Keratinocyte (primary cell): ENCODE measurements at regions not wholly inside any gene's neighbourhood (a gene's known extent, or its start where the extent isn't known, plus 50 kb on each side); places are given as distances from the start of the nearest gene placed in this dataset.

Experiments
- DNase-seq: peaks from one replicate; pipeline ENCODE4 v3.0.0-alpha.2; 2011; ENCODE audit warnings: low read depth, missing footprints, low spot score
- FAIRE-seq: peaks from 2 replicates; lab custom pipeline; 2011; peaks lifted over from hg19 to GRCh38; lab: Jason Lieb, UNC
- H2AFZ ChIP-seq: 2 replicates; pipeline ENCODE4 v1.6.0; 2012; ENCODE audit warnings: low read length, control low read depth, inconsistent platforms; ENCODE audit not compliant: control insufficient read depth
- H3K27ac ChIP-seq: 2 replicates; pipeline ENCODE4 v1.5.1; 2011; ENCODE audit warnings: low read length; ENCODE audit not compliant: control insufficient read depth, insufficient read depth
- H3K27me3 ChIP-seq: 3 replicates; pipeline ENCODE4 v1.6.0; 2011; ENCODE audit warnings: low read length; ENCODE audit not compliant: control insufficient read depth, insufficient read depth; ENCODE audit errors: extremely low read depth
- H3K36me3 ChIP-seq, 2 experiments: 2 replicates in 1 of 2; 3 replicates in 1 of 2; pipeline ENCODE4 v1.5.1; 2011; ENCODE audit warnings: low read length in 2 of 2, mild to moderate bottlenecking in 1 of 2; ENCODE audit not compliant: control insufficient read depth in 2 of 2, insufficient read depth in 2 of 2; ENCODE audit errors: extremely low read depth in 1 of 2
- H3K4me1 ChIP-seq: 3 replicates; pipeline ENCODE4 v1.5.1; 2011; ENCODE audit warnings: low read length; ENCODE audit not compliant: control insufficient read depth, insufficient read depth; ENCODE audit errors: extremely low read depth
- H3K4me2 ChIP-seq: 3 replicates; pipeline ENCODE4 v1.6.0; 2011; ENCODE audit warnings: low read depth, low read length; ENCODE audit not compliant: control insufficient read depth, insufficient read depth; ENCODE audit errors: extremely low read depth
- H3K4me3 ChIP-seq, 3 experiments: fragments of 200-600 bp in 1 of 3; sonication (generic) in 1 of 3; 2 replicates in 2 of 3; 3 replicates in 1 of 3; pipeline ENCODE4 v1.5.1; 2011 to 2016; ENCODE audit warnings: low read length in 3 of 3, mild to moderate bottlenecking in 3 of 3, control low read depth in 2 of 3, inconsistent platforms in 1 of 3, low read depth in 1 of 3, mixed read lengths in 1 of 3, mixed run types in 1 of 3, moderate library complexity in 1 of 3; ENCODE audit not compliant: control insufficient read depth in 2 of 3, insufficient read depth in 2 of 3; ENCODE audit errors: extremely low read depth in 1 of 3
- H3K79me2 ChIP-seq: 2 replicates; pipeline ENCODE4 v1.6.0; 2012; ENCODE audit warnings: low read length; ENCODE audit not compliant: control insufficient read depth, insufficient read depth
- H3K9ac ChIP-seq: 3 replicates; pipeline ENCODE4 v1.6.0; 2011; ENCODE audit warnings: low read length; ENCODE audit not compliant: control insufficient read depth, insufficient read depth; ENCODE audit errors: extremely low read depth
- H3K9me1 ChIP-seq: 3 replicates; pipeline ENCODE4 v1.6.0; 2011; ENCODE audit warnings: low read length; ENCODE audit not compliant: control insufficient read depth, insufficient read depth; ENCODE audit errors: extremely low read depth
- H3K9me3 ChIP-seq: 2 replicates; pipeline ENCODE4 v1.5.1; 2012; ENCODE audit warnings: low read depth, low read length; ENCODE audit not compliant: control insufficient read depth
- H4K20me1 ChIP-seq: 3 replicates; pipeline ENCODE4 v1.6.0; 2011; ENCODE audit warnings: low read length; ENCODE audit not compliant: control insufficient read depth, insufficient read depth; ENCODE audit errors: extremely low read depth
- EZH2 ChIP-seq: IDR thresholded peaks from one replicate; pipeline ENCODE4 v1.6.1; 2012; ENCODE audit warnings: inconsistent platforms, mild to moderate bottlenecking, low read length, moderate library complexity
- dilution Hi-C: fragments of 300-500 bp; cut with MboI; formaldehyde crosslinking; loops from one replicate; pipeline ENCODE4 v1.7.0; 2020; ENCODE audit warnings: low sequenced_read_pairs; ENCODE audit not compliant: extremely low pct_ligation_motif_present
- TF ChIP-seq, protein P1 (sequence below), 3 experiments: IDR thresholded peaks in 1 of 3; conservative IDR thresholded peaks in 1 of 3; optimal IDR thresholded peaks in 1 of 3; 2 replicates in 2 of 3; 3 replicates in 1 of 3; pipeline versions ENCODE3 to v1.5.1; 2011; ENCODE audit warnings: low read length in 3 of 3, mild to moderate bottlenecking in 3 of 3, moderate library complexity in 2 of 3, control low read depth in 1 of 3, inconsistent platforms in 1 of 3; ENCODE audit not compliant: insufficient read depth in 2 of 3; ENCODE audit errors: extremely low read depth in 1 of 3

DNA sequence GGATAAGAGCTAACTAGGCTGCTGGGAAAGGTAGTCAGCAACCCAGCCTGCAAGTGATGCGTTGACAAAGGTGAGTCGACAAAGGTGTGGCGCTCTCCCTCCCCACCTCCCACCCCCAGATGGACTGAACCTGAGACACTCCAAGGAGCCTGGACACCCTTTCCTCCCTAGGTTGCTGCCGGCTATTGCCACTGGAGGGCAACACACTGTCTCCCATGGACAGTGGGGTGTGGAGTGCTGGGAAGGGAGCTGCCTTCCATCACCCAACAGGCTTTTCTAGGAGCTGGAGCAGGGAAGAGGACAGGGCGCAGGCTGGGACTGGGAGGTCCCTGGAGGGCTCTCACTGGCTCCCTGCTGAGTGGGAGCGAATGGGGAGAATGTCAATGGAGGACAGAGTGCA is 75.4 kb upstream of the ARAP3 start:
- H3K4me1 ChIP-seq = no peaks in the 10 kb centered on the region
- no peaks in the 10 kb centered on the region for H3K36me3 ChIP-seq
- H4K20me1 ChIP-seq = no peaks in the 10 kb centered on the region
- peaks cover 65% of the 10 kb centered on the region for H3K27me3 ChIP-seq
- H3K9me3 ChIP-seq = no peaks in the 10 kb centered on the region
- H3K9me1 ChIP-seq = no peaks in the 10 kb centered on the region
- dilution Hi-C loops = no loop called here
- no peak overlapping the region for H3K4me2 ChIP-seq
- TF ChIP-seq EZH2 = no peak
- TF ChIP-seq, protein P1, sequence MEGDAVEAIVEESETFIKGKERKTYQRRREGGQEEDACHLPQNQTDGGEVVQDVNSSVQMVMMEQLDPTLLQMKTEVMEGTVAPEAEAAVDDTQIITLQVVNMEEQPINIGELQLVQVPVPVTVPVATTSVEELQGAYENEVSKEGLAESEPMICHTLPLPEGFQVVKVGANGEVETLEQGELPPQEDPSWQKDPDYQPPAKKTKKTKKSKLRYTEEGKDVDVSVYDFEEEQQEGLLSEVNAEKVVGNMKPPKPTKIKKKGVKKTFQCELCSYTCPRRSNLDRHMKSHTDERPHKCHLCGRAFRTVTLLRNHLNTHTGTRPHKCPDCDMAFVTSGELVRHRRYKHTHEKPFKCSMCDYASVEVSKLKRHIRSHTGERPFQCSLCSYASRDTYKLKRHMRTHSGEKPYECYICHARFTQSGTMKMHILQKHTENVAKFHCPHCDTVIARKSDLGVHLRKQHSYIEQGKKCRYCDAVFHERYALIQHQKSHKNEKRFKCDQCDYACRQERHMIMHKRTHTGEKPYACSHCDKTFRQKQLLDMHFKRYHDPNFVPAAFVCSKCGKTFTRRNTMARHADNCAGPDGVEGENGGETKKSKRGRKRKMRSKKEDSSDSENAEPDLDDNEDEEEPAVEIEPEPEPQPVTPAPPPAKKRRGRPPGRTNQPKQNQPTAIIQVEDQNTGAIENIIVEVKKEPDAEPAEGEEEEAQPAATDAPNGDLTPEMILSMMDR (optimal IDR thresholded peaks at IDR 0.05 in 1 of 3, IDR thresholded peaks at IDR 0.05 in 1 of 3, conservative IDR thresholded peaks at IDR 0.05 in 1 of 3; ENCODE audit: extremely low read depth in 1 of 3, insufficient read depth in 2 of 3, low read length in 3 of 3) = peak; percentile 45 to 83 (median 67)
- no peak overlapping the region for H3K9ac ChIP-seq
- FAIRE-seq (no peak), DNase-seq (peak; percentile 7)
- no peak overlapping the region for H2AFZ ChIP-seq
- H3K79me2 ChIP-seq = no peaks in the 10 kb centered on the region
- no peak overlapping the region for H3K4me3 ChIP-seq
- no peak overlapping the region for H3K27ac ChIP-seq

DNA sequence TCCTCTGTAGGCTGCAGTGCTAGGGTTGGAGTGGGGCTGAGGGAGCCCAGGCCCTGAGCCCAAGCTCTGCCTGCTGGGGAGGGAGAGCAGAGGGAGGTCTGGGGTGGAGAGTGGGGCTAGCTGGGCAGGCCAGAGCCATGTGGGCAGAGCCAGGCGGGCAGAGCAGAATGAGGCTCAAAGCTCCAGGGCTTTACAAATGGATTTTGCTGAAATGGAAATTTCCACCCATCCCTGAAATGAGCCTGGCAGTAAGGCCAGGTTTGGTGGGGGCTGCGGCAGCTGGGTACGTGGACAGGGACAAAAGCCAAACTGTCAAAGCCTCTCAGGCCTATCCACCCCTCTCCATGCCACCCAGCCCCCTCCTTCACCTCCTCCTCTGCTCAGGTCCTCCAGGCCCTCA is 74.2 kb upstream of the ARAP3 start:
- Histone ChIP-seq H3K9me3 (no peaks in the 10 kb centered on the region), H3K27ac (no peak overlapping the region), H4K20me1 (no peaks in the 10 kb centered on the region), H3K79me2 (no peaks in the 10 kb centered on the region), H3K4me2 (no peak overlapping the region), H3K4me3 (no peak overlapping the region), H3K9ac (no peak overlapping the region), H3K4me1 (no peaks in the 10 kb centered on the region), H2AFZ (no peak overlapping the region), H3K9me1 (no peaks in the 10 kb centered on the region), H3K36me3 (no peaks in the 10 kb centered on the region), H3K27me3 (peaks cover 56% of the 10 kb centered on the region)
- no peak for TF ChIP-seq EZH2
- TF ChIP-seq, protein P1 (optimal IDR thresholded peaks at IDR 0.05 in 1 of 3, IDR thresholded peaks at IDR 0.05 in 1 of 3, conservative IDR thresholded peaks at IDR 0.05 in 1 of 3; ENCODE audit: extremely low read depth in 1 of 3, insufficient read depth in 2 of 3, low read length in 3 of 3) = no peak
- no peak for DNase-seq
- dilution Hi-C loops = no loop called here
- FAIRE-seq = no peak
